ENCODE measurements at regions not wholly inside any gene's neighbourhood (a gene's known extent, or its start where the extent isn't known, plus 50 kb on each side); places are given as distances from the start of the nearest gene placed in this dataset.

DNA sequence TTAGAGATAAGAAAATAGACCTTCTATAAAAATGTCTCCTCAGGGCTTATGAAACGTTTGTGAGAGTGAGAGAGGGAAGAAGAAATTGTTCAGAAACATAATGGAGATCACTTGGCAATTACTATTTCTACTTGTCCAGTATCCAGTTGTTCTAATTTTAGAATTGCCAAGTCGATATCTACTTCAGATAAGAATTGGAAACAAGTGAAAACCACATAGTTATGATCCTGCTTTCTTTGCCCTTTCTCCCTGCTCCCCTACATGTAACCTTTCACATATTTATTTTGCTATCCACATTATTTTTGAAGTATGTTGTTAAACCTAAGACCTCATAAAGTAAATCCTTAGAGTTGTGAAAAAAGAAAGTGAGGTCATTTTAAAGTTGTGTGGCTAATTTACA lies 1154.7 kb upstream of the ADGRL2 start:
- TF ChIP-seq, protein P1, sequence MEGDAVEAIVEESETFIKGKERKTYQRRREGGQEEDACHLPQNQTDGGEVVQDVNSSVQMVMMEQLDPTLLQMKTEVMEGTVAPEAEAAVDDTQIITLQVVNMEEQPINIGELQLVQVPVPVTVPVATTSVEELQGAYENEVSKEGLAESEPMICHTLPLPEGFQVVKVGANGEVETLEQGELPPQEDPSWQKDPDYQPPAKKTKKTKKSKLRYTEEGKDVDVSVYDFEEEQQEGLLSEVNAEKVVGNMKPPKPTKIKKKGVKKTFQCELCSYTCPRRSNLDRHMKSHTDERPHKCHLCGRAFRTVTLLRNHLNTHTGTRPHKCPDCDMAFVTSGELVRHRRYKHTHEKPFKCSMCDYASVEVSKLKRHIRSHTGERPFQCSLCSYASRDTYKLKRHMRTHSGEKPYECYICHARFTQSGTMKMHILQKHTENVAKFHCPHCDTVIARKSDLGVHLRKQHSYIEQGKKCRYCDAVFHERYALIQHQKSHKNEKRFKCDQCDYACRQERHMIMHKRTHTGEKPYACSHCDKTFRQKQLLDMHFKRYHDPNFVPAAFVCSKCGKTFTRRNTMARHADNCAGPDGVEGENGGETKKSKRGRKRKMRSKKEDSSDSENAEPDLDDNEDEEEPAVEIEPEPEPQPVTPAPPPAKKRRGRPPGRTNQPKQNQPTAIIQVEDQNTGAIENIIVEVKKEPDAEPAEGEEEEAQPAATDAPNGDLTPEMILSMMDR (IDR thresholded peaks at IDR 0.05): no peak
- no peak for TF ChIP-seq POLR2A (IDR thresholded peaks at IDR 0.05)
- intact Hi-C loops (cut with DNase I; ENCODE audit: low total_unique reads): no loop called here

DNA sequence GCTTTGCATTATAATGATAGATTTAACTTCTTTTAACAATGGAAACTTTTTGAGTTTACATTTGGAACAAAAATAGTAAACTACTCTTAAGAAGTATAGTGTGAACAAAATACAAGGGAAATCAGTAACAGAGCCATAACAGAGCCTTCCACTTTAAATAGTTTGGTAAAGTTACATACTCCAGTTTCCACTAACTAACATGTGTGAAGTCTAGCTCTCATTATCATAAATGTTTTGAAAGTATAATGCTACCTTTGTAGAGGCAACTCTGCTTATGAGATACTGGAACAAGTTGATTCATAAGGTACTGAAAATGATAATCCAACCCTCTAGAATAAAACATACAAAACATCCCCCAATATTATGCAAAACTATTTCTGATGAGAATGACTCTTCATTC lies 1155.1 kb upstream of the ADGRL2 start:
- no peak overlapping the region for H3K4me3 ChIP-seq
- no peaks in the 10 kb centered on the region for H3K27me3 ChIP-seq
- no peaks in the 10 kb centered on the region for H3K4me1 ChIP-seq
- no peak overlapping the region for H3K27ac ChIP-seq
- H3K9me3 ChIP-seq: no peaks in the 10 kb centered on the region
- no peak for DNase-seq
- no peaks in the 10 kb centered on the region for H3K36me3 ChIP-seq (ENCODE audit: low read depth, missing control alignments)
- no peak for TF ChIP-seq POLR2A (IDR thresholded peaks at IDR 0.05)
- TF ChIP-seq, protein P1 (IDR thresholded peaks at IDR 0.05): no peak
- intact Hi-C loops (cut with DNase I; ENCODE audit: low total_unique reads): no loop called here

More for the DNA sequence above, 1154.7 kb upstream of the ADGRL2 start:
- H3K4me3 ChIP-seq: no peak overlapping the region
- H3K27ac ChIP-seq: no peak overlapping the region
- no peaks in the 10 kb centered on the region for H3K9me3 ChIP-seq
- WGBS, 2 donors: 30 to 31% methylated on average over 2 of the region's 2 CpGs
- no peak for DNase-seq
- H3K36me3 ChIP-seq (ENCODE audit: low read depth, missing control alignments): no peaks in the 10 kb centered on the region
- H3K4me1 ChIP-seq: no peaks in the 10 kb centered on the region
- no peaks in the 10 kb centered on the region for H3K27me3 ChIP-seq

DNA sequence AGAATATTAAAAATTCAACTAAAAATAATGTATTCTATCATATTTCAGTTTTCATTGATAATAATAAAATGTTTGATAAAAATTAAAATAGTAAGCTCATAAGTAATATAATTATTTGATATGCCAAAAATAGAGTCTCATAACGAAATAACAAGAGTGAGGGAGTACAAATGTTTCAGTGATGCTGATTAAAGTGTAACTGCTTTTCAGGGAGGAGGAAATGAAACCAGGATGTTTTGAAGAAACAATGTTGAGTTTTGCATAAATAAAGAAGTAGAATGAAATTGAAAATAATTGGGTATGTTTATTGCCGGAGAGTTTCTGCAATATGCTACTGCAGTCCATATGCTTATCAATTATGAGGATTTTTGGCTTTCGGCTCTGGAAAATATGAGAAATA lies 1159.8 kb upstream of the ADGRL2 start:
- no peaks in the 10 kb centered on the region for H3K4me1 ChIP-seq
- 58 to 62% methylated on average over 3 of the region's 3 CpGs for WGBS, 2 donors
- H3K36me3 ChIP-seq (ENCODE audit: low read depth, missing control alignments): no peaks in the 10 kb centered on the region
- no peaks in the 10 kb centered on the region for H3K27me3 ChIP-seq
- no peak for TF ChIP-seq POLR2A (IDR thresholded peaks at IDR 0.05)
- TF ChIP-seq, protein P1 (IDR thresholded peaks at IDR 0.05): no peak
- intact Hi-C loops (cut with DNase I; ENCODE audit: low total_unique reads): no loop called here
- no peak for DNase-seq
- H3K27ac ChIP-seq: no peak overlapping the region
- H3K4me3 ChIP-seq: no peak overlapping the region
- no peaks in the 10 kb centered on the region for H3K9me3 ChIP-seq

DNA sequence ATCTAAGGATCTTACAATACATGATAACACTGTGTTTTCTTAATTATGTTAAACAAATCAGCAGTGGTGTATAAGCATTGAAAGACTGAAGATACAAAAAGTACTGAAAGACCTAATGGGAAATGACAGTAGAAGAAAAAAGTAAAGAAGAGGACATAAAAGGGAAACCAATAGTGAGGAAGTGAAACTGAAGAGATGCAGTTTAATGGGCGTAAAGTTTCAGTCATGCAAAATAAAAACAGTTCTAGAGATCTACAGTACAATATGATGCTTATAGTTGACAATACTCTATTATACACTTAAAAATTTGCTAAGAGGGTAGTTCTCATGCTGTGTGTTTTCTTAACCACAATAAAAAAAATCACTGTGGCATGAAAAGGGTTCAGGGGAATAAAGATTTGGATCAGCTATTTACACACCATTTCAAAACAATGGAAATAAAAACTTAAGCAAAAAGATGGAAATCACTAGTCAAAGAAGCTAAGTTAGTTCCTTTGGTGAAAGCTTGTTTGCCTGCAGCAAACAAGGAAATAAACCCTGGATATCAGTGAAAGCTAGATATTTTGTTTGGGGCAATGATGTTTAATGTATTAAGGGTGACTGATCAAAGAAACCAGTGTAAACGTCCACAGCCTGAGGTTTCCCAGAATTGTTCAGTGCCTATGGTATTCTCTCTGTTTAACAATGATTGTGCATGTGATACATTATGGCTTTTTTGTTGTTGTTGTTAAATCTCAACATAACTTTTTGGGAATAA lies 1160.8 kb upstream of the ADGRL2 start:
- no peak overlapping the region for H3K27ac ChIP-seq
- no peaks in the 10 kb centered on the region for H3K27me3 ChIP-seq
- H3K9me3 ChIP-seq: no peaks in the 10 kb centered on the region
- H3K4me3 ChIP-seq: no peak overlapping the region
- no peak for DNase-seq
- TF ChIP-seq, protein P1 (IDR thresholded peaks at IDR 0.05): no peak
- no peak for TF ChIP-seq POLR2A (IDR thresholded peaks at IDR 0.05)
- no peaks in the 10 kb centered on the region for H3K36me3 ChIP-seq (ENCODE audit: low read depth, missing control alignments)
- 63 to 71% methylated on average over 2 of the region's 2 CpGs for WGBS, 2 donors
- no peaks in the 10 kb centered on the region for H3K4me1 ChIP-seq
- intact Hi-C loops (cut with DNase I; ENCODE audit: low total_unique reads): no loop called here
